ENCODE measurements at regions not wholly inside any gene's neighbourhood (a gene's known extent, or its start where the extent isn't known, plus 50 kb on each side); places are given as distances from the start of the nearest gene placed in this dataset.
A peak's percentile ranks its signal among the peaks of the same experiment; 100 is the strongest.
"Not testable (repeated sequence)": the region's sequence is repeated elsewhere in the genome, so short reads cannot be mapped to it uniquely, and the experiment has no call there.

DNA sequence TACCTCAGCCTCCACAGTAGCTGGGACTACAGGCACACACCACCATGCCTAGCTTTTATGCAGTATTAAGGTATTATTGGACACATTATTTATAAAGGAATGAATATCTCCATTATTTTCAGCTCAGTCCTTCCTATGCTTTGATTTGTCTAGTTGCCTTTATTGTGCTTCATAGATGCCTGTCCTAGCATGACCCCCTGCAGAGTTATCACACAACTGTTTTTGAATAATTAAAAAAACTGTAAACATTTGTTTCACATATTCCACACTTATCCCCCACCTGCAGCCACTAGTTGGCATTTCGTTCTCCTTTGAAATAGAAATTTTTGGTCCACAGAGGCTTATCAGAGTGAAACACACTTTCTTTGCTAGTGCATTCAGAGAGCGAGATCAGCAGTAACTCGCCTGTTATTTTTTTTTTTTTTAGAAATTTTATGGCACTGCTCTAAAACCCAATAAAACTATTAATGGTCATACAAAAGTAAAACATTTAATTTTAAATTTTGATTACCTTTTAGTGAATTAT lies 151.8 kb upstream of the RASA1 start:
- no peak for DNase-seq

DNA sequence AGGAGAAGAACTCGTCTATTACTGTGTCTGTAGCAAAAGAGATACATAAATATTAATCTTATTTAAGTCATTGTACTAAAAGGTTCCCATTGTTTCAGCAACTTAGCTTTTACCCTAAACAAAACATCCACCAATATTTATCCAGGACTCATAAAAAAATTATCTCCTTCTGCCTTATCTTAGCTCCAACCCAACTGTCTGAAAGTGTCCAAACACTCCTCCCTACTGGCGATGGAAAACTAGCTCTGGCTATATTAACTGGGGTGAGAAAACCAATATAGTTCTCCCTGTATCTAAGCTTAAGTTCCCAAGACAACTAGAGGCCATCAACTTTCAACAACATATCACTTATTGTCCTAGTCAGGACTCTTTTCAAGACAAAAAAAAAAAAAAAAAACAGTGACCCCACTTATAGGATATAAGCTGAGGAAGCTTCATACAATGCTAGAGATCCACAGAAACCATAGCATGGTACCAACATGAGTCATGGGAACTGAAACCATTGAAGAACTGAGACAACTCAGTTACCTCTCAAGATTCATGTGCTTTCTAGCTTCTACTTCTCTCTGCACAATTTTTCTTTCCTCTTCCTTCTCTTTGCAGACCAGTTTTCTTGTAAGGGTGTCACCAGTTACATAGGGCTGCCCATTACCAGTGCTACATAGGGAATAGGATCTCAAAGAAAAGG lies 150.7 kb upstream of the RASA1 start:
- peak; percentile 90 for DNase-seq

DNA sequence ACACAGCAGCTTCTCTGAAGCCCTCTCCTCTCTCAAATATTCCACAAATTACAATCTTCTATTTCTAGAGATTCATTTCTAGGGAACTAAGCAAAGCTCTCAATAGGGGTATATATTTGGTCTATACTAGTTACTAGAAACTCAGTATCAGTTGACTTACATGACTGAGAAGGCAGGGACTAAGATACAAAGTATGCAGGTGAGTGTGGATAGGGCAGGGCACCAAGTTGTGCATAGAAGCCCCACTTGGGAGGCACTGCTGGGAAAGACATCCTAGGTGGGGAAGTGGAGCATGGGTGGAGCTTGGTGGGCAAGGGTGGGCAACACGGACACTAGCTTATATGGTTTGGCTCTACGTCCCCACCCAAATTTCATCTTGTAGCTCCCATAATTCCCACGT lies 148.1 kb upstream of the RASA1 start:
- DNase-seq = no peak

DNA sequence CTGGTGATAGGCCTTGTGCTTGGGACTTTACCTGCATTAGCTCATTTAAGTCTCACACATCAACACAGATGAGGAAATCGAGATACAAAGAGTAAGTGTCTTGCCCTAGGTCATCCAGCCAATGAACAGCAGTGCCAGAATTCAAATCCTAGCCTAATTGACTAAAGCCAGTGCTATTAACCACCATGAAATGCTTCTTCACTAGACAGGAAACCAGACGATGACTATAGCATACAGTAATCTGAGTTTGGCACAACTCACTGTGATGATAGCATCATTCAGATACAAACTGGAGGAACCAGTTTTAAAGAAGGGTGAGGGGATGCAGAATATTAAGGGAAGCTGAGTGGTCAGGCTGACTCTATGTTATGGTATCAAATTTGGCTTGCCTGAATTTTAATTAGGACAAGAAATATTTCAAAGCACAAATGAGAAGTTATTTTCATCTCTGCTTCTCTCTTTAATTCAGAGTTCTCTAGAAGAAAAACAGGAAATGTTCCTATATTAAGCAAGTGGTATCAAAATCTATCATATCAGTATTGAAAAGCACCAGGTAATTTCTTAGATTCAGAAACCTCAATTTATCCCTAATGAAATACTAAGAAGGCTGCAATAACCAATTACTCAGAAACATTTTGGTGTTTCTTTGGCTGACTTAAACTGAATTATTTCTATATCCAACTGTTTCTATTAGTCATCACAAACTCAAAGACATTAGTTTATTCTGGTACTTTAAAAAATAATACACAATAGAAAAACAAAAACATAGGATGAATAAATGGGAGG lies 147.0 kb upstream of the RASA1 start:
- peak; percentile 25 for DNase-seq

DNA sequence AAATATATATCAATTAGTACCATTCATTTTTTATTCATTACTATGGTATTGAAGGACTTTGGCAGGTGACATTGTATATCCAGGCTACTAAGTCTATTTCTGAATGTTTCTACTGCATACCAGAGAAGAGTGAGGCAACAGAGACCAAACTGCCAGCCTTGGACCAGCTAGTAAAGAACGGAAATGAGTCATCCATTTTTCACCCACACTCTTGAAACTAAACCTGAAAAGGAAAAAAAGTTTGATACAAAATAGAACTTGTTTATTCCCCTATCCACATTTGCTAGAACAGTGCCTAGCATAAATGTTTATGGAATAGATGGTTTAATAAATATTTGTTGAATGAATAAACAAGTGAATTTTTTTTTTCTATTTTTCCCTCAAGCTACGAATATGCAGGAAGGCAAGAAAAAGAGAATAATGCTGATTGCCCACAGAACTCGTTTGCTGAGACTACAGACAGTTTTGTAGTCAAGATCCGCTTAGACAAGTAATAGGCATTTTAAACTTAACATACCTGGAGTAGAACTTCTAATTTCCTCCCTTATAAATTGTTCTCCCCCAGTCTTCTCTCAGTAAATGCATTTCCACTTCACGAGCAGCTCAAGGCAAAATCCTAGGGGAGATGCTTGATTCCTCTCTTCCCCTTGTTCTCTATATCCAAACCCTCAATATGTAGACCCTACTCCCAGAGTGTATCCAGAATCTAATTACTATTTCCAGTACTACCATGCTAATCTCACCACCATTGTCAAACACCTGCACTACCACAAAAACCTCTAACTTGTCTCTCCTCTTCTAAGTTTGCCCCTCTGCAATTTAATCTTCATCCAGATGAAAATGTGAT lies 146.2 kb upstream of the RASA1 start:
- DNase-seq = peak; percentile 86

DNA sequence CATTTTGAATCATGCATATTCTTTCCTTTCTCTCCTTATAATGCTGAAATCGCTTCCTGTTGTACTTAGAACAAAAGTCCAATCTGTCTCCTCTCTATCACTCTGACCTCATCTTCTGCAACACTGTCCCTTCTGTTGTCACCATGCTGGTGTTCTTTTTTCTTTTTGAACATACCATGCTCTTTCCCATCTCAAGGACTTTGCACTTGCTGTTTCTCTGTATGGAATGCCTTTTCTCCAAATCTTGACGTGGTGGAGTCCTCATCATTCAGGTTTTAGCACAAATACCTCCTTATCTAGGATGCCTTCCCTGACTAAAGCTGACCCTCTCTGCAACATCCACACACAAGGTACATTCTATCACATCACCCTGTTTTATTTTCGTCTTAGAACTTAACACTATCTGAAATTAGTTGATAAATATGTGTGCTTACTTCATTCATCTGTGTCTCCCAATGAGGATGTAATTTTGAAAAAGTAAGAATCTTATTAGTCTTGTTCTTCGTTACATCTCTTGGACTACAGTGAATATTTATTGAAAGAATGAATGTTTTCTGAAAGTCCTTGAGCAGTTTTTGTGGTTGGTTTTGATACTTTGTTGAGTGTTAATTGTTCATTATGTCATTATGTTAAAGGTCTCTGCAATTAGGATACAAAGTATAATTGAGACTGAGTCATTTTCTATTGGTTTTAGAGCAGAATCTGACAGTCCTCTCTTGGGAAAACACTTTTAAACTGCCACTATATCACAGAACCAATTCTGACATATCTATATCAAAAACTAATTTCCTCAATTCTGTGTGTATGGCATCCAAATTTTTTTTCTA lies 145.3 kb upstream of the RASA1 start:
- no peak for DNase-seq

DNA sequence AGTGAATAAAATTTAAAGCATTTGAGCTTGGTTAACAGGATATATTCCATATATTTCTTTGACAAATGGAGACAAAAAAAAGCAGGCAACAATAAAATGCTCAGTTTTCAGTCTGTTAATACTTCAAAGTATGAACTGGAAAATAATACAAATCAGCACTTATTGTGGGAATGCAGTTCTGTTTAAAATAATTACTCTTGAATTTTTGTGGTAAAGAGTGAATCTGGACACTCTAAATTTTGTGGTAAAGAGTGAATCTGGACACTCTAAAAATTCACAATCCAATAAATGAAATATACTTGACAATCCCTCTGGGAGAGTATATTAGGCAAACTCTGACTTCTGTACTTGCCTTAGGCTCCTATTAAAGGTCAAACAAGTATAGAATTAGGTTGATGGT lies 141.9 kb upstream of the RASA1 start:
- no peak for DNase-seq

DNA sequence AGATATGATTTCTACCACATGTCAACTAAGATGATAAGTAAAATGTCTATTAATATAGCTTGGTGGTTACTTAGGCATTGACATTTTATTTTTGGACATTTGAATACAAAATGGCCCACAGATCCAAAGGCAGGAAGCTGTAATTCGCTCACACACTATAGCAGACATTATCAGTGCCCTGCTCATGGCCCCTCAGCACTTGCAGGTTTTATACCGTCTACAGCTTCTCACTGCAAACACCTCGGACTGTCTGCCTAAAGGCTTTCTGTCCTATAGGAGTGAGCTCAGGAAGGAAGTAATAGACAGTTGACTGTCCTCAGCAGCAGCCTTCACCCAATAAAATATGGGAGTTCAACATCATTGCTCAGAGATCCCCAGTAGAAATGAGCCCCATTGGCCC lies 140.8 kb upstream of the RASA1 start:
- no peak for DNase-seq

DNA sequence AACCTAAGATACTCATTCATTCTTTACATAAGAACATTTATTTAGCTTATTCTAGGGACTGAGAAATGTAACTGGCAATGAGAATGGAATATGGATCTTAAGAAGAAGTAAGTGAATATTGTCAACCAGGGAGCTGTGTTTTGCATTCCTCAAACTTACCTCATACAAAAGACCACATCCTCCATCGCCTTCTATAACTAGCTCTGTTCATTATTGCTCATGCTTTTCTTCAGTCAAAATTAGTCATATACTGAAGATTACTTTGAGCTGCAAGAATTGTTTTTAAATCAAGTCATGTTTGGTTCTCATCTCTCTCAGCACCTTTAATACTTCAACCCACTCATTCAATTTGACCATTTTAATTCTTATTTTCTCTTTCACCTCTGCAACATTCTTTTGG lies 140.3 kb upstream of the RASA1 start:
- DNase-seq = peak; percentile 2

DNA sequence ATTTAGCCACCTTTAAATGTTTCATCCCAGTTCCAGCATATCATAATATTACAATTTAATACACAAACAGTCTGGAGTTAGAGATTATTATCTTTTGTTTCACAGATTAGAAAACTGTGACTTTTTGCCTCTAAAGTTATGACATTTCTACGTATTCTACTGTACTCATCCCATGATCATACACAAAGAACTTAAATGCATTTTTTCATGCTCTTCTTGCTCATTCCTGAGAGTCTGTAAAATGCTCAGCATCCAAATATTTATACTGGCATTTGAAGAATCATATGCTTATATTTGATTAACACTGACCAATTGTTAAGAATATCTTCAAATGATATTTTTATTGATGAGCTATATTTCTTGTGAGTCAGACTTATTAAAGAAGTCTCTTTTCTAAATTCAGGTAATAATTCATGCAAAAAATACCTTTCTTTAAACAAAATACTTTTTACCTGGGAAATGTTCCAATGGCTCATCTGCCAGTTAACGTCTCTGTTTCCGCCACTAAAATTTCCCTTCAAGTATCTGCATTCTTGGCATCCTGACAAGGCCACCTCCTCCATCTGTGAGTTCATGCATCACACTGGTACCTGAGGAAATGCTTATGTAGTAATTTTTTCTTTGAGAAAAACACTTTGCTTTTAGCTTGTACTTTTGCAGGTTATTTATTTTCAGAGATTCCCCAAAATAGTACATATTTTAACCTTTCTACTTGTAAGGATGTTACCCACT lies 139.6 kb upstream of the RASA1 start:
- no peak for DNase-seq

DNA sequence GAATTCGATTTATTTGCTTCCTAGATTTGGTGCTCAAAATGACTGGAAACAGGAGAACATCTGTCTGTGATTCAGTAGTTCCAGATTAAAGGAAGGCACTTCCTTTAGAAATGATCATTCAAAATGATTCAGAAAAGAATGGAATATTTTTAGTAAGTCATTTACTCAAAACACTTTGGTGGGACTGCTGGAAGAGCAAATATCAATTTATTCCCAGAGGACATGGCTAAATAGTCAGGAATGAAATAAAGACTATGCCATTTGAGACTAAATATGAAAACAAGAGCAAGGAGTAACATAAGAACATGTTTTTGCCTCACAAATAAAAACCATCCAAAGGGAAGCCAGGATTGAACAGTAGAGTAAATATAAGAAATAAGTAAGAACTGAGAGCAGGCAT lies 138.6 kb upstream of the RASA1 start:
- DNase-seq = no peak

DNA sequence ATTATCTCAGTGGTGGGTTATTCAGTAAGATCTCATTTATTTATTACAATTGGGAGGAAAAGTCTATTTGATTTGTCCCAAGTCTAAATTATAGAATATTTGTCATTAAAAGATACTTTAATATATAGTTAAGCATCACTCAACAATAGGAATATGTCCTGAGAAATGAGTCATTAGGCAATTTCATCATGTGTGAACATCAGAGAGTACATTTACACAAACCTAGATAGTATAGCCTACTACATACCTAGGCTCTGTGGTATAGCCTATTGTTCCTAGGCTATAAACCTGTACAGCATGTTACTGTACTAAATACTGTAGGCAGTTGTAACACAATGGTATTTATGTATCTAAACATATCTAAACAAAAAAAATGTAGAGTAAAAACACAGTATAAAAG lies 135.0 kb upstream of the RASA1 start:
- no peak for DNase-seq

DNA sequence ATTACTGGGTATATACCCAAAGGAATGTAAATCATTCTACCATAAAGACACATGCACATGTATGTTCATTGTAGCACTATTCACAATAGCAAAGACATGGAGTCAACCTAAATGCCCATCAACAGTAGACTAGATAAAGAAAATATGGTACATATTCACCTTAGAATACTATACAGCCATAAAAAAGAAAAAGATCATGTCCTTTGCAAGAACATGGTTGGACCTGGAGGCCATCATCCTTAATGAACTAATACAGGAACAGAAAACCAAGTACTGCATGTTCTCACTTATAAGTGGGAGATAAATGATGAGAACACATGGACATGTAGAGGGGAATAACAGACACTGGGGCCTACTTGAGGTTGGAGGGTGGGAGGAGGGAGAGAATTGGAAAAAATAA lies 133.2 kb upstream of the RASA1 start:
- not testable (repeated sequence) for DNase-seq

DNA sequence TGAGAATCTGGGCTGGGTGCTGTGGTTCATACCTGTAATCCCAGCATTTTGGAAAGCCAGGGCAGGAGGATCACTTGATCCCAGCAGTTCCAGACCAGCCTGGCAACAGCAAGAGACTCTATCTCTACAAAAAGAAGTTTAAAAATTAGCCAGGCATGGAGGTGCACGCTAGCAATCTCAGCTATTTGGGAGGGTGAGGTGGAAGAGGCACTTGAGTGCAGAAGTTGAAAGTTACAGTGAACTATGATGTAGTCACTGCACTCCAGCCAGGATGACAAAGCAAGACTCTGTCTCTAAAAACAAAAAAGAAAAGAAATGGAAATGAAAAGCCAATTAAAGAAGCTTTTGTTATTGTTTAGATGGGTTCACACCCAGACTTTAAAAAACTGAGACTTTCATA lies 131.6 kb upstream of the RASA1 start:
- DNase-seq = no peak

DNA sequence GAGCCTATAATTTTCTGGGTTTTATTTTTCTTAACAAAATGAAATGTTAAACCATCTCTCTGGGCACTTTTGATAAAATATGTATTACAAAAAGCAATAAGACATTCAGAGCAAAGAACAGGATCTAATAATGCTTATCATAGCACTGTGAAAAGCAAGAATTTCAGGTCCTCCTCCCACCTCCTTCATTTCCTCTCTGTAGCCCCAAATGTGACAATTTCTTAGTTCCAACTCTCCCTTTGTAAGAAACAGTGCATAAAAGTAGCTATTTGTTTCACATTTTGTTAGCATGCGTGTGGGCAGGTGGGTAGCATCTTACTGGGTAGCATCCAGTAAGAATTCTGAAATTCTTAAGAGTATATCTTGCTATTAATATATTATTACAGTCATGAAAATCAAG lies 130.9 kb upstream of the RASA1 start:
- no peak for DNase-seq

DNA sequence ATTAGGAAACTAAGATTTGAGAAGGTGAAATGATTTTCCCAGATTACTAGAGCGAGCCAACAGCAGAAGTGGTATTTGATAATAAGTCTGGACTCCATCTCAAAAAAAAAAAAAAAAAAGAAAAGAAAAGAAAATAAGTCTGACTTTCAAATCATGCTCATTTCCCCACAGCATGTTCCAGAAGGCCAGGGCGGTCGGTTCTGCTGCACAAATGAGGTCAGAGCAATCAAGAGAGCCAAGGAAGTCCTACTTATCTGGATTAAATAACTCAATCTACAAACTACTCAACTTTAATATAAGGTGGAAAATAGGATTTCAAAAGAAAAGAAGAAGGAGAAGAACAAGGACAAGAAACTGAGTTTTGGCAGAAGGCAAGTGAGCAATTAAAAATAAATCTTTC lies 130.4 kb upstream of the RASA1 start:
- DNase-seq = no peak

DNA sequence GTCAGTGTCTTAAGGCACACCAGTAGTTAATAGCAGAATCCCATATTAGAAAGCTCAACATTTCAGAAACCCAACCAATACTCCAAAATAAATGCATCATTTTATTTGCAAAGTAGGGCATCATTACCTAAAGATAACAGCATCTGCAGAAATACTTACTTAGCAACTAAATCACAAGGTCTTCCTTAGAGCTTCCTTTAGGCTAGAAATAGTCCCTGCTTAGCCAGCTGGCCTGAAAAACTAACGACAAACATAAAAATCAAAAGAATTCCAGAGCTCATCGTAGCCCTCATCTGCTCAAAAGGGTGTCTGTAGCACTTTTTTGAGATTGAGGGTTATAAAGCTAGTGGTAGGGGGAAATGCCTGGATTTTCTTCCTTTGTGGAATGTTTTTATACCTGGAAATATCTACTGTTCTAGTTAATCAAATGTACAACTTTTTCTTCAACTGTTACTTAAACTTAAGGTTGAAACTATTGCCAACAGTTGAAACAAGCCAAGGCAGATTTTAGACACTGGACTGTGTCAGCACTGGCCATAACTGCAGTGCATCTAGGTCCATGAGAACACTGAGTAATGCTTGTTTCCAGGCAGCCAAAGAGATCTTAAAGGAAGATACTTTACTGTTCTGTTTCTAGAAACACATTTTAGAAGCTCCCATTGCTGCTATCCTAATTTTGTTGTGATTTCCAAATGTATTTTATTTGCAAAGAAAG lies 129.4 kb upstream of the RASA1 start:
- no peak for DNase-seq

DNA sequence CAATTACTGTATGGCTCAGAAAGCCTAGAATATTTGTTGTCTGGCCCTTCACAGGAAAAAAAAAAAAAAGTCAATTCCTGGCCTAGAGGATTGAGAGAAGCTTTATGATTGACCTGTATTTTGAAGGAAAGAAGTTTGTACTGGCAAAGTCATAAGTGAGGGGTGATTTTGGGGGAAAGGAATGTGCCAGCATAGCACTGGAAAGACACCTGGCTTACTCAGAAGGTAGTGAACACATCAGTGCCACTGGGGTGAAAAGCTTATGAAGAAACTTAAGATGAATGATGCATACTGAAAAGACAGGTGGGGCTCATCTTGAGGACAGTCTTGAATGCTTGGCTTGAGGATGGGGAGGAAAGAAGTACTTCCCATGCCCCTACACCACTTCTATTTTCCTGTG lies 127.9 kb upstream of the RASA1 start:
- DNase-seq = no peak

DNA sequence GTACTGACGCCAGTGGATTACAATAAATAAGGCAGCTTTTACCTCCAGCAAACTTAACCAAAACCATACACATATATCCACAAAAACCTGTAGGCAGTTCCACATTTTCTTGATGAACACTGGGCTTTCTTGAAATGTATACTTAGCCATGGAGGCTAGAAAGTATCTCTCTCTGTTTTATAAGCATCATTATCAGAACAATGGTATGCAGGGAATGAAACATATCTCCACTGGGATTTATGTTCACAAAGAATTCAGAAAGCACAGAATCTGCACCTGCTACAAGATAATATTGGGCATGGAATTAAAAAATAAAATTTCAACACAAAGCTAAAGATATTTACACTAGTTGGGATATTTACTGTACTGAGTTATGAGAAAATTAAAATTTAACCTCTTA lies 126.1 kb upstream of the RASA1 start:
- DNase-seq = no peak

DNA sequence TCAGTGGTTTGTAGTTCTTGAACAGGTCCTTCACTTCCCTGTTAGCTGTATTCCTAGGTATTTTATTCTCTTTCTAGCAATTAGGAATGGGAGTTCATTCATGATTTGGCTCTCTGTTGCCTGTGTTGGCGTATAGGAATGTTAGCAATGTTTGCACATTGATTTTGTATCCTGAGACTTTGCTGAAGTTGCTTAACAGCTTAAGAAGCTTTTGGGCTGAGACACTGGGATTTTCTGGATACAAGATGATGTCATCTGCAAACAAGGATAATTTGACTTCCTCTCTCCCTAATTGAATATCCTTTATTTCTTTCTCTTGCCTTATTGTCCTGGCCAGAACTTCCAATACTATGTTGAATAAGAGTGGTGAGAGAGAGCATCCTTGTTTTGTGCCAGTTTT lies 121.8 kb upstream of the RASA1 start:
- DNase-seq = not testable (repeated sequence)

DNA sequence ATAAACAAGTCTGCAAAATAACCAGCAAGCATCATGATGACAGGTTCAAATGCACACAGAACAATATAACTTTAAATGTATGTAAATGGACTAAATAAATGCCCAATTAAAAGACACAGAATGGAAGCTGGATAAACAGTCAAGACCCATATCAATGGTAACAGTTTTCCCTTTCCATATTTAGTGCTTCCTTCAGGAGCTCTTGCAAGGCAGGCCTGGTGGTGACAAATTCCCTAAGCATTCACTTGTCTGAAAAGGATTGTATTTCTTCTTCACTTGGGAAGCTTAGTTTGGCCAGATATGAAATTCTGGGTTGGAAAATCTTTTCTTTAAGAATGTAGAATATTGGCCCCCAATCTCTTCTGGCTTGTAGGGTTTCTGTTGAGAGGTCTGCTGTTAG lies 120.2 kb upstream of the RASA1 start:
- DNase-seq = no peak
